ENCODE measurements at regions not wholly inside any gene's neighbourhood (a gene's known extent, or its start where the extent isn't known, plus 50 kb on each side); places are given as distances from the start of the nearest gene placed in this dataset.

DNA sequence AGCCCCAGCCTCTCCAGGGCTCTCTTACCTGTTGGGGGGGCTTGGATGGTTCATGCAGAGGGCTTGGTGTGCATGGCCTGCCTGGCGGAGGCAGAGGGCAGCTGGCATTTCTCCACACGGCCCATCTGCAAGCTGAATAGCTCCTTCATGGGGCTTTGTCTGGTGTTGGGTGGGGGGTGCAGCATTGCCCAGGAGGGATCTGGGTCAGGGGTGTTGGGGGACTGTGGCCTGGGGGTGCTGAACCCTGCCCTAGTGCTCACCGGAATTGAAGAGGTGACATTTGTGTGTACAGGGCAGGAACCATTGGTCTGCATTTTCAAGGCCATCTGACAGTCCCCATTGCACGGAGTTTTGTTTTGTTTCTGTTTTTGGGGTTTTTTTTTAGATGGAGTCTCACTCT is 58.8 kb upstream of the HAAO start:
- TF ChIP-seq, protein P1, sequence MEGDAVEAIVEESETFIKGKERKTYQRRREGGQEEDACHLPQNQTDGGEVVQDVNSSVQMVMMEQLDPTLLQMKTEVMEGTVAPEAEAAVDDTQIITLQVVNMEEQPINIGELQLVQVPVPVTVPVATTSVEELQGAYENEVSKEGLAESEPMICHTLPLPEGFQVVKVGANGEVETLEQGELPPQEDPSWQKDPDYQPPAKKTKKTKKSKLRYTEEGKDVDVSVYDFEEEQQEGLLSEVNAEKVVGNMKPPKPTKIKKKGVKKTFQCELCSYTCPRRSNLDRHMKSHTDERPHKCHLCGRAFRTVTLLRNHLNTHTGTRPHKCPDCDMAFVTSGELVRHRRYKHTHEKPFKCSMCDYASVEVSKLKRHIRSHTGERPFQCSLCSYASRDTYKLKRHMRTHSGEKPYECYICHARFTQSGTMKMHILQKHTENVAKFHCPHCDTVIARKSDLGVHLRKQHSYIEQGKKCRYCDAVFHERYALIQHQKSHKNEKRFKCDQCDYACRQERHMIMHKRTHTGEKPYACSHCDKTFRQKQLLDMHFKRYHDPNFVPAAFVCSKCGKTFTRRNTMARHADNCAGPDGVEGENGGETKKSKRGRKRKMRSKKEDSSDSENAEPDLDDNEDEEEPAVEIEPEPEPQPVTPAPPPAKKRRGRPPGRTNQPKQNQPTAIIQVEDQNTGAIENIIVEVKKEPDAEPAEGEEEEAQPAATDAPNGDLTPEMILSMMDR (IDR thresholded peaks at IDR 0.05; ENCODE audit: low read depth, low read length), result no peak
- TF ChIP-seq EZH2phosphoT487 (IDR thresholded peaks at IDR 0.05; ENCODE audit: low read depth), result no peak
